Lung (tissue), 11 donors: ENCODE measurements at regions not wholly inside any gene's neighbourhood (a gene's known extent, or its start where the extent isn't known, plus 50 kb on each side); places are given as distances from the start of the nearest gene placed in this dataset.
A peak's percentile ranks its signal among the peaks of the same experiment; 100 is the strongest.

Experiments
- ATAC-seq: fragments of 200-7000 bp; cut with Tn5 transposase; one replicate; pipeline ENCODE4 v1.9.1; 2020; ENCODE audit warnings: moderate number of reproducible peaks; ENCODE audit not compliant: insufficient read depth, low FRiP score
- DNase-seq, 3 donors: peaks; one replicate each; pipeline ENCODE4 v3.0.0-alpha.2; 2013 to 2017
- H3K27ac ChIP-seq, 2 donors: one replicate each; pipeline ENCODE4 v1.5.1; 2013; ENCODE audit warnings: mild to moderate bottlenecking in 2 of 2, moderate library complexity in 2 of 2, control low read depth in 1 of 2, inconsistent platforms in 1 of 2, low read depth in 1 of 2, low read length in 1 of 2
- H3K27me3 ChIP-seq, 3 donors: one replicate each; pipeline ENCODE4 v1.5.1; 2013; ENCODE audit warnings: low read length in 2 of 3; ENCODE audit not compliant: control insufficient read depth in 3 of 3, insufficient read depth in 3 of 3
- H3K36me3 ChIP-seq, 4 donors: one replicate each; pipeline ENCODE4 v1.5.1; 2013; ENCODE audit warnings: low read length in 4 of 4, mild to moderate bottlenecking in 1 of 4, moderate library complexity in 1 of 4; ENCODE audit not compliant: control insufficient read depth in 4 of 4, insufficient read depth in 4 of 4
- H3K4me1 ChIP-seq, 5 donors: one replicate each; pipeline ENCODE4 v1.5.1; 2013; ENCODE audit warnings: low read length in 5 of 5, mild to moderate bottlenecking in 2 of 5, moderate library complexity in 1 of 5; ENCODE audit not compliant: control insufficient read depth in 5 of 5, insufficient read depth in 5 of 5
- H3K4me3 ChIP-seq: one replicate; pipeline ENCODE4 v1.5.1; 2013; ENCODE audit warnings: mild to moderate bottlenecking, control low read depth, moderate library complexity
- H3K9ac ChIP-seq, 2 donors: one replicate each; pipeline ENCODE4 v1.5.1; 2013; ENCODE audit warnings: low read length in 2 of 2, control low read depth in 1 of 2; ENCODE audit not compliant: insufficient read depth in 1 of 2
- H3K9me3 ChIP-seq, 4 donors: one replicate each; pipeline ENCODE4 v1.5.1; 2013; ENCODE audit warnings: low read length in 3 of 4, mild to moderate bottlenecking in 1 of 4, moderate library complexity in 1 of 4; ENCODE audit not compliant: control insufficient read depth in 4 of 4, insufficient read depth in 3 of 4
- WGBS, 2 donors: extraction: QIAGEN DNeasy Blood & Tissue Kit; methylation state at CpG; one replicate each; pipeline ENCODE4 v1.1.7; 2013; 5-methylcytosine and 5-hydroxymethylcytosine counted together
- TF ChIP-seq, protein P1 (sequence below): IDR thresholded peaks from 2 replicates; pipeline ENCODE4 v1.5.1; 2012; ENCODE audit warnings: mild to moderate bottlenecking; ENCODE audit errors: control extremely low read depth, extremely low read depth
- donor health status: control.
- donor health status: control.
- donor health status: Bipolar disorder and iron deficiency.
- donor health status: healthy.
- donor health status: DM: yes; HTN: yes; CAD: no.

- H3K9me3 ChIP-seq, result no peaks in the 10 kb centered on the region
- ATAC-seq (no peak), DNase-seq (no peak)
- no peaks in the 10 kb centered on the region for H3K4me1 ChIP-seq
- H3K4me3 ChIP-seq, result no peak overlapping the region
- H3K27me3 ChIP-seq, result no peaks in the 10 kb centered on the region
- H3K9ac ChIP-seq, result no peak overlapping the region
- WGBS, 2 donors, result 48 to 53% methylated on average over 1 of the region's 1 CpG
- H3K27ac ChIP-seq, result no peak overlapping the region
- TF ChIP-seq, protein P1, sequence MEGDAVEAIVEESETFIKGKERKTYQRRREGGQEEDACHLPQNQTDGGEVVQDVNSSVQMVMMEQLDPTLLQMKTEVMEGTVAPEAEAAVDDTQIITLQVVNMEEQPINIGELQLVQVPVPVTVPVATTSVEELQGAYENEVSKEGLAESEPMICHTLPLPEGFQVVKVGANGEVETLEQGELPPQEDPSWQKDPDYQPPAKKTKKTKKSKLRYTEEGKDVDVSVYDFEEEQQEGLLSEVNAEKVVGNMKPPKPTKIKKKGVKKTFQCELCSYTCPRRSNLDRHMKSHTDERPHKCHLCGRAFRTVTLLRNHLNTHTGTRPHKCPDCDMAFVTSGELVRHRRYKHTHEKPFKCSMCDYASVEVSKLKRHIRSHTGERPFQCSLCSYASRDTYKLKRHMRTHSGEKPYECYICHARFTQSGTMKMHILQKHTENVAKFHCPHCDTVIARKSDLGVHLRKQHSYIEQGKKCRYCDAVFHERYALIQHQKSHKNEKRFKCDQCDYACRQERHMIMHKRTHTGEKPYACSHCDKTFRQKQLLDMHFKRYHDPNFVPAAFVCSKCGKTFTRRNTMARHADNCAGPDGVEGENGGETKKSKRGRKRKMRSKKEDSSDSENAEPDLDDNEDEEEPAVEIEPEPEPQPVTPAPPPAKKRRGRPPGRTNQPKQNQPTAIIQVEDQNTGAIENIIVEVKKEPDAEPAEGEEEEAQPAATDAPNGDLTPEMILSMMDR, result no peak
- no peaks in the 10 kb centered on the region for H3K36me3 ChIP-seq
Observed at GRCh38 chr9:81529556-81530193, 159.7 kb downstream of the TLE1 start.

DNA sequence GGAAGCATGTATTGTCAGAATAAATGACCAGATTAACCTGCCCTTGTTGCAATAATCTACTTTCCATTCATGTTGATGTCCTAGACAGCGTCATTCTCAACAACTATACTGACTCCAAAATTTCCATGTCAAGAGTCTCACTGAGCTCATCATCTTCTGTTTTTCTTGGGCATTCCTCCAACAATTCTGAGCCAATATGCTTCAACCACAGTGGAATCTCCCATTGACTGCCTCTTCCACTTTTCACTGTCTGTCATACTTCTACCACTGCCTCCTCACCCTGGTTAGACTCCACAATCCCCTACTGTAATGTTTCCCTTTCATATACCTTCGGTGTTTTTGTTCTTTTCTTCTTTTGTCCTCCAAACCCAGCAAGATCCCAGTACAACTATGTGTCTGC lies 162.8 kb downstream of the TLE1 start:
- 88 to 98% methylated on average over 2 of the region's 2 CpGs for WGBS, 2 donors
- ATAC-seq, result no peak

DNA sequence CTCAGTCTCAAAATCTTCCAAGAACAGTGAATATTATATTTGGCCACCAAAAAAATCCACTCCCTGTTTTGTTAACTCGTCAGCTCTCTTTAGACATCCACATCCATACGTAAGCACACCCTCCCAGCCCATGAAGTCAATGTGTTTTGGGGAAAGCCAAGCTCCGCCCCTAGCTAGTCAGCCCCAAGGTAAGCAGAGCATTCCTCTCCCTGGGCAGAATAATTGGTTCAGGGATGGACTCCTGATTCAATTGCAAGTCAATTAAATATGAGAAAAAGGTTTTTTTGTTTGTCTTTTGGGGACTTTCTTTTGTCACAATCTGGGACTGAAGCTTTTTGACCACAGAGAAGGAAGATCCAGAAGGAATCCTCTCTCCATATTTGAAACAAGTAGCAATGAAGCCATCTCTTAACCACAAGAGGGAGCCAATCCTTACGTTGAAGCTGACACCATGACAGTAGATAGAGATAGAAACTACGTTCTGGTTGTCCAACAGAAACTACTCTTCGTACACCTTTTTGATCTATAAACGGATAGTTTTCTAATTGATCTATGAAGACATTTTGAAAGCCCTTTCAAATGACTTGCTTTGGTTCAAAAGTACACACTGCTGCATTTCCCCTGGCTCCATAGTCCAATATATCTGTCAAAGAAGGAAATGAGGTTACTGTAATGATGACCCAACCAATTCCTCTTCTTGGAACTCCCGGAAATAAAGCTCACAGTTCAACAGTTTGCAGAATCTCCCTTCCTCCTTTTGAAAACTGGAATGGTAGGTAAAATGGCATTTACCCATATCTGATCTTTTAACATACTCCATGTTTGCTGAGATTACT lies 166.4 kb downstream of the TLE1 start:
- ATAC-seq (peak; percentile 83), DNase-seq (peak in 2 of 3 donors; percentile 34 to 56)
- Histone ChIP-seq H3K27ac (no peak overlapping the region), H3K9me3 (no peaks in the 10 kb centered on the region), H3K27me3 (no peaks in the 10 kb centered on the region), H3K9ac (no peak overlapping the region), H3K4me3 (no peak overlapping the region), H3K36me3 (no peaks in the 10 kb centered on the region), H3K4me1 (no peaks in the 10 kb centered on the region)
- TF ChIP-seq, protein P1, result peak; percentile 16
- WGBS, 2 donors, result 34 to 36% methylated on average over 8 of the region's 8 CpGs

More for the DNA sequence above, 162.8 kb downstream of the TLE1 start:
- Histone ChIP-seq H3K4me1 (no peaks in the 10 kb centered on the region), H3K27ac (no peak overlapping the region), H3K36me3 (no peaks in the 10 kb centered on the region), H3K27me3 (no peaks in the 10 kb centered on the region), H3K9me3 (no peaks in the 10 kb centered on the region), H3K9ac (no peak overlapping the region), H3K4me3 (no peak overlapping the region)
- peak in 2 of 3 donors; percentile 58 to 59 for DNase-seq
- TF ChIP-seq, protein P1, result no peak
